ENCODE measurements at regions not wholly inside any gene's neighbourhood (a gene's known extent, or its start where the extent isn't known, plus 50 kb on each side); places are given as distances from the start of the nearest gene placed in this dataset.

DNA sequence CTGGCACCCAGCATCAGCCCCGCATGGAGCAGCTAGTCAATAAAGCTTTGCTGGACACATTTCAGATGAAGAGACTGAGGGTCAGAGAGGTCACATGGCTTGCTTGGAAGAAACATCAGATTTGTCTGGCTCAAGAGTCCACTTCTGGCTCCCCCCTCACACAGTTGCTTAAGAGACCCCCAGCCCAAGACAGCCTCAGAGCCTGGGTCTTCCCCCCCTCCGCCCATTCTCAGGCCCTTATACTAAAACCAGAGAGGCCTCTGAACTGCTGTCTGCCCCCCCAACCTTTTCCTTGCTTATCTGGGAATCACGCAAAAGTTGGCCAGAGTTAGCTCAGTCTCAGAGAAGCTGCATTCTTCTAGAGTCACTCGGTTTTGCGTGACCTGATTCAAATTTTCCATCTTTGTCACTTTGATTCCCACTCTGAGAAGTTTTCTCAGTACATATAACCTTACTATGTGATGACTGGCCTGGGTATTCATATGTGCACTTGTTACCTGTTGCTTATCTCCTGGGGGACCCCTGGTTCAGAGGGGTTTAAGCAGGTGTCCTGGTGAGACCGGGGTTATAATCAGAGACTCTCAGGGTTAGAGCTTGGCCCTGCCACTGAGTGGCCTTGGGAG, 145.4 kb upstream of the IER5L start:
- peaks cover 19 to 70% (median 46%) of the 10 kb centered on the region in 6 donors for H3K4me1 ChIP-seq
- intact Hi-C loops (cut with DNase I; ENCODE audit: low total_unique reads): no loop called here
- DNase-seq: peak; percentile 20

DNA sequence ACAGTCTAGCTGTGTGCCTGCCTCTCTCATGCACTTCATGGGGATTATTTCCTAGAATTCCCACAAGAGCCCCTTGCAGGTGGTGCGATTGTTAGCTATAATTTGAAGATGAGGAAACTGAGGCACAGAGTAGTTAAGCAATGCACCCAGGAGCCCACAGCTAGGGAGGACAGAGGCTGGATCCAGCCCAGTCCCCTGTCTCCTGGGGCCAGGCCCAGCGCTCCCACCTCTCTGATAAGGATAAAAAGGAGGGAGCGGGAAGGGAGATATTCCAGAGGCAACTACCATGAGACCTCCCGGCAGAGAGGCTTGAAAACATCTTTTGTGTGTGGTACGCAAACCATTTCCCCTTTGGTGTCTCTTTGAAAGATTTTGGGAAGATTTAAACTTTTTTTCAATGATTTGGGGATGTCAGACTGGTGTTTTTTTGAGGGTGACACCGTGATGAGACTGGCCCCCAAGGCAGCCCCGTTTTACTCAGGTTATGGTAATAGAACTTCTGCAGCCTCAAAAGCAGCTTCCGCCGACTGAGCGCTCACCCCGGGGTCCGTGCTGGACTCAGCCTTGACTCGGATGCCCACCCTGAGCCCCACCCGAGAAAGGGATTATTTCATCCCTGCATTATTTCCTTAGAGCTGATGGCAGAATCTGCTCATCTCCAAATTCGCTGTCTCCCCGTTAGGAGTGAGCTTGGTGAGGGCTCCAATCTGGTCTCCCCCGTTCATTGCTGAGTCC, 144.7 kb upstream of the IER5L start:
- Histone ChIP-seq H3K4me3 (no peak overlapping the region), H3K9me3 (no peaks in the 10 kb centered on the region), H3K27me3 (replicated peaks in 1 of 7) (peaks cover 0 to 23% (median 0%) of the 10 kb centered on the region in 7 donors), H3K4me1 (peaks cover 14 to 68% (median 40%) of the 10 kb centered on the region in 6 donors), H3K27ac (peak overlapping the region in 4 of 8 donors; percentile 5 to 84 (median 48)), H3K36me3 (no peaks in the 10 kb centered on the region)
- WGBS, 5 donors: 79 to 90% (median 86%) methylated on average over 17 of the region's 17 CpGs
- intact Hi-C loops (cut with DNase I; ENCODE audit: low total_unique reads): no loop called here
- TF ChIP-seq CTCF (IDR thresholded peaks at IDR 0.05 in 8 of 11, conservative IDR thresholded peaks at IDR 0.05 in 3 of 11): no peak
- TF ChIP-seq POLR2AphosphoS5 (IDR thresholded peaks at IDR 0.05): no peak
- no peak for TF ChIP-seq POLR2A (IDR thresholded peaks at IDR 0.05)
- peak; percentile 32 for DNase-seq

More for the DNA sequence above, 145.4 kb upstream of the IER5L start:
- Histone ChIP-seq H3K4me3 (no peak overlapping the region), H3K27me3 (replicated peaks in 1 of 7) (peaks cover 0 to 23% (median 0%) of the 10 kb centered on the region in 7 donors), H3K36me3 (no peaks in the 10 kb centered on the region), H3K9me3 (no peaks in the 10 kb centered on the region), H3K27ac (peak overlapping the region in 3 of 8 donors; percentile 5 to 84 (median 15))
- no peak for TF ChIP-seq CTCF (IDR thresholded peaks at IDR 0.05 in 8 of 11, conservative IDR thresholded peaks at IDR 0.05 in 3 of 11)
- TF ChIP-seq POLR2A (IDR thresholded peaks at IDR 0.05): no peak
- no peak for TF ChIP-seq POLR2AphosphoS5 (IDR thresholded peaks at IDR 0.05)
- WGBS, 5 donors: 69 to 79% (median 71%) methylated on average over 6 of the region's 6 CpGs

GRCh38 chr9:129322022-129322621, 144.1 kb upstream of the IER5L start:
- peak overlapping the region in 1 of 8 donors; percentile 34 for H3K4me3 ChIP-seq
- H3K27ac ChIP-seq: peak overlapping the region in 4 of 8 donors; percentile 80 to 84 (median 82)
- peaks cover 0 to 23% (median 0%) of the 10 kb centered on the region in 7 donors for H3K27me3 ChIP-seq (replicated peaks in 1 of 7)
- H3K36me3 ChIP-seq: no peaks in the 10 kb centered on the region
- no peak for TF ChIP-seq CTCF (IDR thresholded peaks at IDR 0.05 in 8 of 11, conservative IDR thresholded peaks at IDR 0.05 in 3 of 11)
- no peak for TF ChIP-seq POLR2A (IDR thresholded peaks at IDR 0.05)
- no peak for TF ChIP-seq POLR2AphosphoS5 (IDR thresholded peaks at IDR 0.05)
- 91 to 100% (median 95%) methylated on average over 3 to 7 of the region's 7 CpGs for WGBS, 5 donors
- peaks cover 14 to 70% (median 39%) of the 10 kb centered on the region in 6 donors for H3K4me1 ChIP-seq
- intact Hi-C loops (cut with DNase I; ENCODE audit: low total_unique reads): no loop called here
- no peaks in the 10 kb centered on the region for H3K9me3 ChIP-seq
- peak; percentile 54 for DNase-seq
